Cardiac muscle cell (in vitro differentiated cells and primary cell): ENCODE measurements at regions not wholly inside any gene's neighbourhood (a gene's known extent, or its start where the extent isn't known, plus 50 kb on each side); places are given as distances from the start of the nearest gene placed in this dataset.

Experiments used
- DNase-seq, 2 donors: peaks; one replicate each; pipeline versions ENCODE4 v3.0.0 to v3.0.0-alpha.2; 2010 to 2017; ENCODE audit warnings: low read depth in 1 of 2, low spot score in 1 of 2
- H3K27ac ChIP-seq: fragments of 200-600 bp; sonication (generic); 2 replicates; pipeline ENCODE4 v1.5.1; 2016
- H3K27me3 ChIP-seq: fragments of 200-600 bp; sonication (generic); 2 replicates; pipeline ENCODE4 v1.6.0; 2016; ENCODE audit warnings: control low read depth
- H3K36me3 ChIP-seq: fragments of 200-600 bp; sonication (generic); 2 replicates; pipeline ENCODE4 v1.5.1; 2016; ENCODE audit warnings: control low read depth
- H3K4me1 ChIP-seq: fragments of 200-600 bp; sonication (generic); 2 replicates; pipeline ENCODE4 v1.8.1; 2017; ENCODE audit warnings: low read depth, mild to moderate bottlenecking, mixed run types
- H3K4me3 ChIP-seq: fragments of 200-600 bp; sonication (generic); 2 replicates; pipeline ENCODE4 v1.5.1; 2016; ENCODE audit warnings: mild to moderate bottlenecking
- H3K9me3 ChIP-seq: fragments of 200-600 bp; sonication (generic); 2 replicates; pipeline ENCODE4 v1.5.1; 2017; ENCODE audit warnings: low read depth, mild to moderate bottlenecking, control low read depth
- CTCF ChIP-seq: IDR thresholded peaks from 2 replicates; pipeline ENCODE4 v1.5.1; 2012; ENCODE audit warnings: low read depth, mild to moderate bottlenecking, low read length

DNA sequence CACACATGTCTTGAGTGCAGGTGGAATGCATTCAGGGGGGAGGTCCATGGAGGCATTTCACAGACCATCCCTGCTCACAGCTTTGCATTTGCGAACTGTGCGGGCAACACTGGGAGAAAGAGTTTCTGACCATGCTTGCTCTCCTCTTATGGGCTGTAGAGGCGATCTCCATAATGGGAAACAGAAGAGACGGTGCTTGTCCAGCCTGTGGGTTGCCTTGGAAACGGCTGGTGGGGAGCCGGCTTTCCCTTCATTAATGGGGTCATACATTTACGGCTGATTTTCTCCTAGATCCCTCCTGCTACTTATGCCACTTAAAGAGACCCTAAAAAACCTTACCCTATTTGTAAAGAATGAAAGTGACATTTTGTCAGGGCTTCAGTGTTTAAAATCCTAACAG is 147.4 kb downstream of the SOX11 start:
- TF ChIP-seq CTCF: no peak
- H3K27ac ChIP-seq: no peak overlapping the region
- H3K9me3 ChIP-seq: no peaks in the 10 kb centered on the region
- H3K4me1 ChIP-seq: no peaks in the 10 kb centered on the region
- H3K27me3 ChIP-seq: no peaks in the 10 kb centered on the region
- DNase-seq: no peak
- no peak overlapping the region for H3K4me3 ChIP-seq
- no peaks in the 10 kb centered on the region for H3K36me3 ChIP-seq

DNA sequence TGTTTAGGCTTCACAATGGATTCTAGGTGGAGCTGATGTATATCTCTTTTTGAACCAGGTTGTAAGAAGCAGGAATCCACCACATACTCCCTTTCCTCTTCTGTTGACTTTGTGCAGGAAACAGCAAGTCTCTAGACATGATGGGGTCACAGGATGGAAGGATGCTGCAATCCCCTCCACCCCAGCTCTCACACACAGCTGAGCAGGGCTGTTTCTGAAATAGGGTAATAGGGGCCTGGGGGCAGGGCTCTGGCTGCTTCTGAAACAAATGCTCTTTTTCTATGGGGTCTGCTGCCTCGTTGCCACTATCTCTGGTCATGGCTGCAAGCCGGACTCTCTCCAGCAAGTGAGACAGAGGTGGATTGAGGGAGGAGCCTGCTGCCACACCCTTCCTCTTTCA is 148.9 kb downstream of the SOX11 start:
- no peak for TF ChIP-seq CTCF
- H3K36me3 ChIP-seq: no peaks in the 10 kb centered on the region
- DNase-seq: no peak
- H3K4me1 ChIP-seq: no peaks in the 10 kb centered on the region
- H3K9me3 ChIP-seq: no peaks in the 10 kb centered on the region
- H3K27me3 ChIP-seq: no peaks in the 10 kb centered on the region
- H3K27ac ChIP-seq: no peak overlapping the region
- no peak overlapping the region for H3K4me3 ChIP-seq

DNA sequence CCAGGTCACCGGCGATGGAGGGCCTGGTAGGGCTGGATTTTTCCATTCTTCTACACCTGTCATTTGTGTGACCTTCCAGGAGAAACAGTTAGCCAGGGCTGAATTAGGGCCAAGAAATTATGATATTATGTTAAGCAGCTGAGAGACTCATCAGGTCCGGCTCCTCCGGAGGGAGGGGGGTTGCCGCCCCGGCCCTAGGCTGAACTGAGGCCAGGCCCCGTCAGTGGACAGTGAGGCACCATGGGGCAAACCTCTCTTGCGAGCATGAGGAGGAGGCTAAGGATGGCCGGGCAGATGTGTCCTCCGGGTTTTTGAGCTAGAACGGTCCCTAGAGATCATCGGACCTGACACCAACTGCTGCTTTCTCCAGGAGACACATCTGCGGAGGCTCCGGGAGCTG is 150.1 kb downstream of the SOX11 start:
- H3K4me1 ChIP-seq: no peaks in the 10 kb centered on the region
- no peaks in the 10 kb centered on the region for H3K27me3 ChIP-seq
- no peak overlapping the region for H3K4me3 ChIP-seq
- no peaks in the 10 kb centered on the region for H3K9me3 ChIP-seq
- no peak for DNase-seq
- no peak overlapping the region for H3K27ac ChIP-seq
- TF ChIP-seq CTCF: no peak
- H3K36me3 ChIP-seq: no peaks in the 10 kb centered on the region

DNA sequence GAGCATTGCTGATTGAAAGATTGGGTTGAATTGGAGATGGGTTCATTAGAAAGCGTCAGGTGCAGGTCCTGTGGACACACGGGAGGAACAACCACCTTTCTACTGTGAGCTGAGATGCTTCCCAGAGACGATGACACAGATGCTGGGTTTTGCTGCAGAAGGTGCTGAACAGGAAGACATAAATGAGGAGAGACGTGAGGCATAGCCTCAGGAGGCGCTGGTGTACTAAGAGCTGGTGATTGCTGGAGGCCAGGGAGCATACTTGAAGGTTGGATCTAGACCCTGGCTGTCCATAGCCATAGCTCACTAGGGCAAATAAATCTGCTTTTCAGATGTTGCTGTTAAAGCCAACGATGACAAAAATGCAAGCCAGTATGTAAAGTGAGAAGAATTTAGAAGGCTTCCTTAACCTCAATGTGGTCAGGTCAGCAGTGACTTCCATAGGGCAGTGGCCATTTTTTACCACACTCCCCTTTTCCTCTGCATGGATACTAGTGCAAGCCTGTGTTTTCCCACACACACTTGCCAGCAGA is 153.7 kb downstream of the SOX11 start:
- Histone ChIP-seq H3K27ac (no peak overlapping the region), H3K27me3 (no peaks in the 10 kb centered on the region), H3K9me3 (no peaks in the 10 kb centered on the region), H3K36me3 (no peaks in the 10 kb centered on the region), H3K4me3 (no peak overlapping the region), H3K4me1 (no peaks in the 10 kb centered on the region)
- no peak for TF ChIP-seq CTCF
- no peak for DNase-seq

- Histone ChIP-seq H3K9me3 (no peaks in the 10 kb centered on the region), H3K4me3 (no peak overlapping the region), H3K4me1 (no peaks in the 10 kb centered on the region), H3K36me3 (no peaks in the 10 kb centered on the region), H3K27me3 (no peaks in the 10 kb centered on the region), H3K27ac (no peak overlapping the region)
- DNase-seq: no peak
- TF ChIP-seq CTCF: no peak
These were observed 154.7 kb downstream of the SOX11 start for GRCh38 chr2:5846881-5847280.

GRCh38 chr2:5849562-5849961 is 157.4 kb downstream of the SOX11 start:
- H3K27me3 ChIP-seq: no peaks in the 10 kb centered on the region
- no peaks in the 10 kb centered on the region for H3K4me1 ChIP-seq
- no peak for TF ChIP-seq CTCF
- peak in 1 of 2 donors; percentile 11 for DNase-seq
- no peak overlapping the region for H3K27ac ChIP-seq
- no peak overlapping the region for H3K4me3 ChIP-seq
- H3K9me3 ChIP-seq: no peaks in the 10 kb centered on the region
- H3K36me3 ChIP-seq: no peaks in the 10 kb centered on the region
